Hematopoietic multipotent progenitor cell treated with erythropoietin and hydrocortisone succinate and interleukin-3 and kit ligand, for 17 days (in vitro differentiated cells): ENCODE measurements at regions not wholly inside any gene's neighbourhood (a gene's known extent, or its start where the extent isn't known, plus 50 kb on each side); places are given as distances from the start of the nearest gene placed in this dataset.

ENCODE experiments used
- DNase-seq: peaks from one replicate; pipeline ENCODE4 v3.0.0-alpha.2; 2015; ENCODE audit warnings: low spot score

DNA sequence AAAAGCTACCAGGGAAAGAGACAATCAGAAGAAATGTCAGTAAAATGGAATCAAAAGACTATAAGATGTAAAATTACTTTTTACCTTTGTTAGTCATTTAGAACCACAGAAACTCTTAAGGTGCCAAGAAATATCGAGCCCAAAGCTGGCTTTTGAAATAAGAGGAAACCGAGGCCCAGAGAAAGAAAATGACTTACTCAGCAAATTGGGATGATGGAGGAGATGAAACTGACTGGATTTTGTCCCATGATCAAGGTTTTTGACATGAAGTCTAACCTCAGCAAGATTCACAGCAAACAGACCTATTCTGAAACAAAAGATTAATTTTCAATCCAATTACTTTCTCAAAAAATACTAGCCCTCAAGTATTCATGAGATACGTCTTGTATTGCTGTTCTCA lies 696.2 kb upstream of the WWC1 start:
- DNase-seq, result no peak

- no peak for DNase-seq
Measured at GRCh38 chr5:167598166-167598565, 693.3 kb upstream of the WWC1 start.

DNA sequence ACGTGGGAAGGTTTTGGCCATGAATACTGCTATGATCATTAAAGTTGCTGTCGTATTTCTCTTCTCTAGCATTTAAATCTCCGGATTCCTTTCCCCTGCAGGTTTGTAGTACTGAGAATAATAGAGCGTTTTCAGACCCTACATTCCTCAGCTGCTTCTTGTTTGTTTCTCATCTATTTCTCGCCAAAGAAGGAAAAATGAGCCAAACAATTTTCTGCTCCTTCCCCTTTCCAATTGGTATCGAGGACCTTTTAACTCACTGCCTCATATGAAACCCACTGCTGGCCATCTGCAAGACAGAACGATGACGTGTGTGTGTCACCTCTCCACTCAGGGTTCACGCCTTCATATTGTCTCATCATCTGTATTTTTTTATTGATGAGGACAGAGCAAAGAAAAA lies 689.4 kb upstream of the WWC1 start:
- DNase-seq, result no peak

GRCh38 chr5:167603135-167603534 lies 688.3 kb upstream of the WWC1 start:
- no peak for DNase-seq

GRCh38 chr5:167608390-167609272 lies 682.8 kb upstream of the WWC1 start:
- DNase-seq, result no peak

- DNase-seq, result no peak
Measured at GRCh38 chr5:167614294-167615021, 677.0 kb upstream of the WWC1 start.

GRCh38 chr5:167616043-167616890 lies 675.2 kb upstream of the WWC1 start:
- DNase-seq, result no peak

DNA sequence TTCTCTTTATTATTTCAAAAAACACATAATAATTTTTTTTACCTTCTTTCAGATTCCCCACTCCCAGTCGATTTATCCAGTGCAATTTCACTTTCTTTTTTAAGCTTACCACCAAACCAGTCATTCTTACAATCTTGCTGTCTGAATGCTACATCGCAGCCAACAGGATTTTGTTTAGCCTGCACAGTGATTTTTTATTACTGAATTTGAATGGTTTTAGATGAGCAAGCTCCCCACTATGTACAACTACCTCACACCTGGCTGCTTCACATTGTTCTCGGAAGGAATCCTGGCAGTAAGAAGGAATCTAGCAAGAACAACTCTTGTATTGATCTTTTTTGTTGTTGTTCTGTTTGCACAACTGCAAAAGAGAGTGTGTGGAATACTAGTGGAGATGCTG lies 668.1 kb upstream of the WWC1 start:
- DNase-seq, result no peak

GRCh38 chr5:167624053-167624452 lies 667.4 kb upstream of the WWC1 start:
- no peak for DNase-seq

DNA sequence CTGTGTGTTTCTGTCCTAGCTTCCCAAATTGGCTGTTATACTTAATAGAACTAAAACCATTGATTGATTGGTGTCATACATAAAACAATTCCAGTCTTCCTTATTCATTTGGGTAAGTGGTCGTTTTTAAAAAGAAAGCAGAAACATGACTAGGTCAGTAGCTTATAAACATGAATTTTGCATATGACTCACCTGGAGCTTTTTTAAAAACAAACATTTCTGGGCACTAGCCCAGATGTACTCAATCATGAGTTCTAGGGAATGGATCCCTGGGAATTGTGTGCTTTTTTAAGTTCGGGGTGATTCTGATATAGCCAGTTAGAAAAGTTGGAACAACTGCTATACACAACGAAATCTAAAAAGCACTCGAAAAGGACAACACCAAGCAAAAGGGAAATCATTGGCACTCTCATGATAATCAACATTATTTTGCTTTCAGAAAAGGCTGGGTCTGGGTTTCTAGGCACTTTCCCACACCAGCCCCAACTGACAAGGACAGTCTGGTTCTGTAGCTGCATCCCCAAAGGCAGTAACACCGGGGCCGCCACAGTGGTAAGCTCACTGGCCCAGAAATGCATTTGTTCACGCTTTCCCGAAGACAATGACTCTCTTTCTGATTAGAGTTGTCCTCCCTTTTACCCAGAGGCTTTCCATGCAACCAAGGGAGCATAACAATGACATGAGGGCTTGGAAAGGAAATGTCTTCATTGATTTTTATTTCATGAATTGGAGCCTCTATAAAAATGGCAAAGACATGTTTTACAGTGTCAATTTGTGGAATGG lies 664.9 kb upstream of the WWC1 start:
- no peak for DNase-seq

DNA sequence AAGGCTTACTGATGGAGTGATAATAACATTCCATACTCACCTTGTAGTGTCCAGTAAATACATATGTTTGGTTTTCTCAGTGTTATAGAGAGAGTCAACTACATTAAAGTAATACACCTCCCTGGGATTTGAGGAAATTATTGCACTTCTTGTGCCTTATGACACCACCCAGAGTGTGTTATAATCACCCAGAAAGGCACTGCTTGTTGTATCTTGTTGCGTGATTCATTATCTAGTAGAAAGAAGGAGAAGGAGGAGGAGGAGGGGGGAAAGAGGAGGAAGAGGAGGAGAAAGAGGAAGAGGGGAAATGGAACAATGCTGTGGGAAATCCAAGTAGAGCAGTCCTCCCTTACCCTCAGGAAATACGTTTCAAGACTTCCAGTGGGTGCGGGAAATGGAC lies 661.8 kb upstream of the WWC1 start:
- no peak for DNase-seq

DNA sequence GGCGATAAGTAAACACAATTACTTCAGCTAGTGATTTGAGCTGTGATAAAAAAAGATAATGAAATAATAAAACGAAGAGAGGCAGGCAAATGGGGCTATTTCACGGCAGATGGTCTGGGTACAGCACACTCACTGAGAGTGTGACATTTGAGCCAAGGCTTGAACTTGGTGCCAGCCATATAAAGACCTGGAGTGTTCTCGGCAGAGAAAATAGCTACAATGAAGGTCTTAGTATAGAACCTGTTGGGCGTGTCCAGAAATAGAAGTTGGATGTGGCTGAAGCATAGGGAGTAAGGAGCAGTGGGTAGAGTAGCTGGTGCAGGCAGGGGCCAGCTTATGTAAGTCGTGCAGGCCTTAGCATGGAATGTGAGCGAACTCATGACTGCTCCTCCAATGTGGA lies 660.3 kb upstream of the WWC1 start:
- no peak for DNase-seq

DNA sequence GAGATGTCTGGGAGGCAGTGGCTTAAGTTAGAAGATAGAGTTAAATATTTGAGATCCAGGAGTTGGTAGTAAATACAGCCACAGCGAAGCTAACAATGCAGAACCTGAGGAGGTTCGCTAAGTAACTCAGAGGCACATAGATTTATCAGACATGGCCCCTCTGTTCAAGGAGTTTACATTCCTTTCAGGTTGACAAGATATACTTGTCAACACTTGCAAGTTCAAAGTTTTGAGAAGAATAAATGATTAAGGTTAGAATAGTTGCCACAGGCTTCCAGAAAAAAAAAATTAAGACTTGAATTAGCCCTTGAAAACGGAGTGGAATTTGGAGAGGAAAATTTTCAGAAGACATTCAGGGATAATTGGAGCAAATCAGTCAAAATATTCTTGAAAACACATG lies 658.3 kb upstream of the WWC1 start:
- no peak for DNase-seq

DNA sequence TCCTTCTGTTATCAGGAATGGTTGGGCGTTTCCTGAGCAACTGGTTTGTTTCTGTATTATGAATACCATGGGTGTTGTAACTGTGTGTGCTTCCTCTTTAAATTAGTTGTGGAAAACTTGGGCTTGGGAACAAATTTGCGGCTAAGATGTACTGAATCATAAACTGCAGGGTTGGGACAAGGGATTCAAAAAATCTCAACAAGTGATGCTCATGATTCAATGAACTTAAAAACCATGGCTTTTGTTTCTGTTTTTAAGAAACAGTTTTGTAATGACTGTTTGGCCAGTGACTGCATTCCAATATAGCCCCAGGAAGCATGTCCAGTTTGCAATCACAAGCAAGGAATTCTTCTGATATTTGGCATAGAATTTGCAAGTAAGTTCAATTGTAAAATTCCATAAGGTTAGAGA lies 657.5 kb upstream of the WWC1 start:
- DNase-seq, result no peak

DNA sequence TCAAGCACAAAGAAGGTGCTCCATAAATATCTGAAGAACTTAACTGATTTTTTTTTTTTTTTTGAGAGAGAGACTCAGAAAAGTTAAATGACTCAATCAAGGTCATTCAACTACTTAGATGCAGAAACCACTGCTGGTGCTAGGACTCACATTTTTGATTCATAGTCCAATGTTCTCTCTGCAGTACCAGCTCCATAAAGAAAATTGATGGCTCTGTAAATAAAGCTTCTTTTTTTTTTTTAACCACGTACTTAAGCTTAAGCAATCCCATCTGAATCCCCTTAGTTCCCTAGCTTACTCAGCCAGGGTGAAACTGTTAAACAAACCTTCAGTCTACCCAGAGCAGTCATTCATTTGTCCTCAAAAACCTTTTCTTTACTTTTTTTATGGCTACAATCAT lies 657.0 kb upstream of the WWC1 start:
- no peak for DNase-seq

- no peak for DNase-seq
Measured at GRCh38 chr5:167638816-167639215, 652.6 kb upstream of the WWC1 start.

DNA sequence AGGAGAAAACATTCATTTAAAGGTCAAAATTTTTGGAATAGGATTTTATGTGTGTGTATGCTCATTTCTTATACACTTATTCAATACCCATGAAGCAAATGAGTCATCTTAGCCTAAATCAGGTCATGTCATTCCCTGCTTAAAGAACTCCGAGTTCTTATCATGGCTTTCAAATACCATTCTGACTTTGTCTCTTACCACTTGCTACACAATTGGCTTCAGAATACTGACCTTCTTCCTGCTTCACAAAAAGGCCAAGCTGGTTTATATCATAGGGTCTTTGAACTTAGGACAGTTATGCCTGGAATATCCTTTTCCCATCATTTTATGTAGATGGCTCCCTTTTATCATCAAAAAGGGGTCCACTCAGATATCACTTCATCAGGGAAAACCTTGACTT lies 652.2 kb upstream of the WWC1 start:
- no peak for DNase-seq

DNA sequence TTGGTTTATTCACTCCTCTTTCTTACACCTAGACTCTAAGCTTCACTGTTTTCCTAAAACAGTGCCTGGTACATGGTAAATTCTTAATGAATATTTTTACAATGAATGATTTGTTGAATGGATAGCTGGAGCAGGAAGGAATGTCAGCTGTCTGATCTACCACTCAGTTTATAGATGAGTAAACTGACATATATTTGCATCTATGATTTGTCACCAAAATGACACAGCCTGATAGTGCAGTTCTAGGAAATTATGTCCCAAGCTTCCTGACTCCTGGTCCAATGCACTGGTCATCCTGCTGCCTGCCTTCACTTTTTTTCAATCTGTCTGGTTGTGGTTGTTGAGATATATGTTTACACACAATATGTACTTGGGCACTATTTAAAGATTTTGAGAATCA lies 651.7 kb upstream of the WWC1 start:
- DNase-seq, result no peak

DNA sequence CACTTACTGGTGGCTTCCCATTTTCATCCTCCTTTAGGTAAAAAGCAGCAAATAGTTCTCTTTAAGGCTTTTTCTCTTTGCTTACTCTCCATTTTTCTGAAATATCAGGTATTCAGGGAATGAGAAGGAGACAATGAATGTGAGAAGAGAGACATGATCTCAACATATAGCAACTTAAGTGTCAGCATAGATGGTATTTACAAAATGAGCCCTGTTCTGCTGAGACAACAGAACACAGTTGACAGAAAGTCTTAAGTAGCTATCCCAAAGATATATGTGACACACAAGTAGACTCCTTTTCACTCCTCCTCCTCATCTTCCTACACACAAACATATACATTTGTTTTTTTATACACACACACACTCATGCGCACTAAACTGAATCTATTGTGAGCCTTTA lies 649.3 kb upstream of the WWC1 start:
- DNase-seq, result no peak

DNA sequence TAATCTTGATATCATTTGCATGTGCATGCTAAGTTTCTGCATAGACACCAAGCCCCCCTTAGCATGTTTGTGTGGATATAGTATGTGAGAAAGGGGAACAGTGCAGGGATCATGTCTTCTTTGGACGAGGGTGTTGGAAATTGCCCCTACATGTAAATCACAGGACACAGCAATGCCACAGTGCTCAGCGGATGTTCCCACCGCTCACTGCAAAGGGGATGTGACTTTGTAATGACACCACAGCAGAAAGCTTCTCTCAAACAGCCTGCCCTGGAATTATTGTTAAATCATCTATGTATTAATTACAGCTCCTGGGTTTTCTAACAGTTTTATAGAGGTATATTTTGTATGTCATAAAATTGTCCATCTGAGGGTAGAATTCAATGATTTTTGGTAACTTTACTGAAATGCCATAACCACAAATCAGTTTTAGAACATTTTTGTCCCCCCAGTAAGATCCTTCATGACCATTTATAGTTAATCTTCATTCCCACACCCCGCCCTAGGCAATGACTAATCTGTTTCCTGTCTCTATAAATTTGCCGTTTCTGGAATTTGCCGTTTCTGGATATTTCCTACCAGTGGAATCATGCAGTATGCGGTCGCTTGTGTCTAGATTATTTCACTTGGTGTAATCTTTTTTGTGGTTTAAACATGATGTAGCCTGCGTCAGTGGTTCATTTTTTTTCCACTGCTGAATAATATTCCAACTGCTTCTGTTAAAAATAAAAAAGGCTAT lies 648.5 kb upstream of the WWC1 start:
- no peak for DNase-seq

- no peak for DNase-seq
Measured at GRCh38 chr5:167643631-167644280, 647.7 kb upstream of the WWC1 start.
